ENCODE measurements at regions not wholly inside any gene's neighbourhood (a gene's known extent, or its start where the extent isn't known, plus 50 kb on each side); places are given as distances from the start of the nearest gene placed in this dataset.

DNA sequence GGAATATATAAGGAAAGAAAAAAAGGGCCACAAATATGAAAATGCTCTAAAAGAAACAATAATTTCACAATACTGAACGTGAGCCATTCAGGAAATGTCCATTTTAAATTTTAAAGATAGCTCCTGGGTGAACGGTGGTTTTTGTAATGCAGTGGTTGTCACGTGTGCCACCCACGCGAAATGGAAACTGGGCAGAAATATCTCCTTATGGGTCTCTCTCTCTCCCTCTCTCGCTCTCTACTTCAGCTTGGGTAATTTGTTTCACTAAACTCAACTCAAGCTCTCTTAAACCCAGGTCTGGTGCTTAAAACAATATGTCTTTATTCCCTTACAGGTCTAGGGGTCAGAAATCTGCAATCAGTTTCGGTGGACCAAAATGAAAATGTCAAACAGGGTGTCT is 150.8 kb downstream of the OR2B2 start:
- TF ChIP-seq, protein P1, sequence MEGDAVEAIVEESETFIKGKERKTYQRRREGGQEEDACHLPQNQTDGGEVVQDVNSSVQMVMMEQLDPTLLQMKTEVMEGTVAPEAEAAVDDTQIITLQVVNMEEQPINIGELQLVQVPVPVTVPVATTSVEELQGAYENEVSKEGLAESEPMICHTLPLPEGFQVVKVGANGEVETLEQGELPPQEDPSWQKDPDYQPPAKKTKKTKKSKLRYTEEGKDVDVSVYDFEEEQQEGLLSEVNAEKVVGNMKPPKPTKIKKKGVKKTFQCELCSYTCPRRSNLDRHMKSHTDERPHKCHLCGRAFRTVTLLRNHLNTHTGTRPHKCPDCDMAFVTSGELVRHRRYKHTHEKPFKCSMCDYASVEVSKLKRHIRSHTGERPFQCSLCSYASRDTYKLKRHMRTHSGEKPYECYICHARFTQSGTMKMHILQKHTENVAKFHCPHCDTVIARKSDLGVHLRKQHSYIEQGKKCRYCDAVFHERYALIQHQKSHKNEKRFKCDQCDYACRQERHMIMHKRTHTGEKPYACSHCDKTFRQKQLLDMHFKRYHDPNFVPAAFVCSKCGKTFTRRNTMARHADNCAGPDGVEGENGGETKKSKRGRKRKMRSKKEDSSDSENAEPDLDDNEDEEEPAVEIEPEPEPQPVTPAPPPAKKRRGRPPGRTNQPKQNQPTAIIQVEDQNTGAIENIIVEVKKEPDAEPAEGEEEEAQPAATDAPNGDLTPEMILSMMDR (IDR thresholded peaks at IDR 0.05; ENCODE audit: borderline replicate concordance, insufficient read depth, low read depth, low read length): no peak
- H3K4me3 ChIP-seq (ENCODE audit: low read depth, low read length): no peak overlapping the region

GRCh38 chr6:27760464-27760863 is 151.7 kb downstream of the OR2B2 start:
- H3K4me3 ChIP-seq (ENCODE audit: low read depth, low read length): no peak overlapping the region
- TF ChIP-seq, protein P1 (IDR thresholded peaks at IDR 0.05; ENCODE audit: borderline replicate concordance, insufficient read depth, low read depth, low read length): no peak

- TF ChIP-seq, protein P1 (IDR thresholded peaks at IDR 0.05; ENCODE audit: borderline replicate concordance, insufficient read depth, low read depth, low read length): no peak
- H3K4me3 ChIP-seq (ENCODE audit: low read depth, low read length): no peak overlapping the region
Measured at GRCh38 chr6:27759930-27760329, 152.3 kb downstream of the OR2B2 start.

DNA sequence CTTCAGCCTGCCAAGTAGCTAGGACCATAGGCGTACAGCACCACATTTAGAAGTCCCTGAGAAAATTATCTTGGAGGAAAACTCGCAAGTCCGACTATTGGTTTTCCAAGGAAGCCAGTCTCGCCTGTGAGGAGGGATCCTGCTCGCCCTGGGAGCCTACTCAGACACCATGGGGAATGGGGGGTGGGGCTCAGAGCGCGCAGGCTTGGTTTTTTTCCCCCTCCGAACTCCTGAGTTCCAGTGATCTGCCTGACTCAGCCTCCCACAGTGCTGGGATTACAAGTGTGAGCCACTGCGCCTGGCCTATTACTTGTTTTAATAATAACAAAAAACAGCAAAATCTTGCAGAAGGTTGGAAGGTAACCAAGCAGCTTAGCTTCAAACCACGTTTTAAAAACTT is 153.7 kb downstream of the OR2B2 start:
- TF ChIP-seq, protein P1 (IDR thresholded peaks at IDR 0.05; ENCODE audit: borderline replicate concordance, insufficient read depth, low read depth, low read length): no peak
- no peak overlapping the region for H3K4me3 ChIP-seq (ENCODE audit: low read depth, low read length)

GRCh38 chr6:27757307-27757706 is 154.9 kb downstream of the OR2B2 start:
- H3K4me3 ChIP-seq (ENCODE audit: low read depth, low read length): peak overlapping the region; percentile 49
- TF ChIP-seq, protein P1 (IDR thresholded peaks at IDR 0.05; ENCODE audit: borderline replicate concordance, insufficient read depth, low read depth, low read length): no peak

- TF ChIP-seq, protein P1 (IDR thresholded peaks at IDR 0.05; ENCODE audit: borderline replicate concordance, insufficient read depth, low read depth, low read length): no peak
- H3K4me3 ChIP-seq (ENCODE audit: low read depth, low read length): no peak overlapping the region
Measured at GRCh38 chr6:27755768-27756167, 156.4 kb downstream of the OR2B2 start.

GRCh38 chr6:27754408-27754782 is 157.8 kb downstream of the OR2B2 start:
- TF ChIP-seq, protein P1 (IDR thresholded peaks at IDR 0.05; ENCODE audit: borderline replicate concordance, insufficient read depth, low read depth, low read length): no peak
- no peak overlapping the region for H3K4me3 ChIP-seq (ENCODE audit: low read depth, low read length)

Data from GM12875 (cell line).